Esophagus muscularis mucosa (tissue), 4 donors: ENCODE measurements at regions not wholly inside any gene's neighbourhood (a gene's known extent, or its start where the extent isn't known, plus 50 kb on each side); places are given as distances from the start of the nearest gene placed in this dataset.

Experiments
- EP300 ChIP-seq: sonication (generic); formaldehyde crosslinking; IDR thresholded peaks from one replicate; pipeline ENCODE4 v1.6.1; 2017; ENCODE audit warnings: antibody characterized with exemption
- POLR2A ChIP-seq: fragments of 450-650 bp; IDR thresholded peaks from one replicate; pipeline ENCODE4 v1.6.1; 2017; ENCODE audit warnings: antibody characterized with exemption, moderate library complexity, mild to moderate bottlenecking, low read depth
- TF ChIP-seq, protein P1 (sequence below), 3 experiments: fragments of 200-600 bp in 2 of 3; fragments of 450-650 bp in 1 of 3; sonication (generic) in 2 of 3; IDR thresholded peaks; one replicate each; pipeline ENCODE4 v1.5.1; 2017 to 2019; ENCODE audit warnings: antibody characterized with exemption in 3 of 3, mild to moderate bottlenecking in 2 of 3, moderate library complexity in 1 of 3

DNA sequence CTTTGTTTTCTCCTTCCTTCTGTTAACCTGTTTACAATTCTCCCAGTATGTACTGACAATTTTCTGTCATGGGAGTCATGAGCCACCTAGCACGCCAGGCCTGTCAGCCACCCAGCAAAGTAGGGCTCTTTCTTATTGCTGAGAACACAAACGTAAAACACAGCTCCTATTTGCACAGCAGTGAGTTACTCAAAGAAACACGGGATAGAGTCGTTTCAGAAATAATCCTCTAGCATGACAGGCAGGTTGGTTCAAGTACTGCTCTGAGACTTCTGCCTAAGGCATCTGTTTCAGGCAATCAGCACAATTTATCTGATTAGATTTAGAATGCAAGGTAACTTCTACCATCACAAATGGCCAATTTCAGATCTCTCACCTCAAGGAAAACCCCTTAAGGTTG is 88.8 kb downstream of the CD24 start:
- TF ChIP-seq, protein P1, sequence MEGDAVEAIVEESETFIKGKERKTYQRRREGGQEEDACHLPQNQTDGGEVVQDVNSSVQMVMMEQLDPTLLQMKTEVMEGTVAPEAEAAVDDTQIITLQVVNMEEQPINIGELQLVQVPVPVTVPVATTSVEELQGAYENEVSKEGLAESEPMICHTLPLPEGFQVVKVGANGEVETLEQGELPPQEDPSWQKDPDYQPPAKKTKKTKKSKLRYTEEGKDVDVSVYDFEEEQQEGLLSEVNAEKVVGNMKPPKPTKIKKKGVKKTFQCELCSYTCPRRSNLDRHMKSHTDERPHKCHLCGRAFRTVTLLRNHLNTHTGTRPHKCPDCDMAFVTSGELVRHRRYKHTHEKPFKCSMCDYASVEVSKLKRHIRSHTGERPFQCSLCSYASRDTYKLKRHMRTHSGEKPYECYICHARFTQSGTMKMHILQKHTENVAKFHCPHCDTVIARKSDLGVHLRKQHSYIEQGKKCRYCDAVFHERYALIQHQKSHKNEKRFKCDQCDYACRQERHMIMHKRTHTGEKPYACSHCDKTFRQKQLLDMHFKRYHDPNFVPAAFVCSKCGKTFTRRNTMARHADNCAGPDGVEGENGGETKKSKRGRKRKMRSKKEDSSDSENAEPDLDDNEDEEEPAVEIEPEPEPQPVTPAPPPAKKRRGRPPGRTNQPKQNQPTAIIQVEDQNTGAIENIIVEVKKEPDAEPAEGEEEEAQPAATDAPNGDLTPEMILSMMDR (IDR thresholded peaks at IDR 0.05), result no peak
- TF ChIP-seq POLR2A, result no peak
- TF ChIP-seq EP300, result no peak
